GM12872 (cell line): ENCODE measurements at regions not wholly inside any gene's neighbourhood (a gene's known extent, or its start where the extent isn't known, plus 50 kb on each side); places are given as distances from the start of the nearest gene placed in this dataset.

Source experiments
- CTCF ChIP-seq: IDR thresholded peaks from 3 replicates; pipeline ENCODE4 v1.5.1; 2011; ENCODE audit warnings: low read depth, mild to moderate bottlenecking, low read length, moderate library complexity; ENCODE audit not compliant: insufficient read depth

DNA sequence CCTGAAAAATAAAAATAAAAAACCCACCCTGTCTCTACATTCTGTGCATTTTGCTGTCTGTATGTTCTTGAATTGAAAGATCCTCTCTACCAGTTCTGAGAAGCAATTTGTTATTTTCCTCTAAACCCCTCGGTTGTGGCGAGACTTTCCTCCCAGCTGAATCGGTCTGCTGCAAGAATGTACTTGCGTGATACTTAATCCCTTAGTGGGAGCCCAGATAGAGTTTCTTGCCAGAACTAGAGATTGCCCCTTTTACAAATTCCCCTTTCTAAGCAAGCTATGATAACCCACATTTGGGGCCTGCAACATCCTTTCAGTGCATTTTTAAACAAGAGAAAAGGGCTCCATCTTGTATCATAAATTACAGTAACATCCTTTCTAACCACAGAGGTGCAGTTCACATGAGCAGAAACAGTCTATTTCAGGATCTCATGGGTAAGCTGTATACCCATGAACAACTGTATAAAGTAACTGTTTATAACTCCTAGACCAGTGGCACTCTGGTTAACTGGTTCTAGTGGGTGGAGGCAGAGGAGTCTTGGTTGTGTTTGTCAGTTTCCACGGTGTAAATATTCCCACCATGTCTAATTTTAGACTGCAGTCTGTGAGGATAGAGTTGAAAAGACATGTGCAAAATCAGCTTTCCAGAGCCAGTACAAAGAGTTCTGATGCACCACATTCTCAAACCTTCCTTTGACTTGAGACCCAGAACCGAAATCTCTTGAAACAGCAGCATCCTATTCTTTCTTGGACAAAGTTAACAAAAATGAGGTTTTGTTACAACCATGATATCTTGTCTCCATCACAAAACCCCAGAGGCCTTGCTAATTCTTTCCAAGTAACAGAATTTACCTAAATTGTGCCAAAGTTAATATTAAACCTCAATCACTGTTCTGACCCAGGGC is 113.1 kb upstream of the ZNF217 start:
- no peak for TF ChIP-seq CTCF

GRCh38 chr20:53706008-53706465 is 112.4 kb upstream of the ZNF217 start:
- TF ChIP-seq CTCF, result no peak

DNA sequence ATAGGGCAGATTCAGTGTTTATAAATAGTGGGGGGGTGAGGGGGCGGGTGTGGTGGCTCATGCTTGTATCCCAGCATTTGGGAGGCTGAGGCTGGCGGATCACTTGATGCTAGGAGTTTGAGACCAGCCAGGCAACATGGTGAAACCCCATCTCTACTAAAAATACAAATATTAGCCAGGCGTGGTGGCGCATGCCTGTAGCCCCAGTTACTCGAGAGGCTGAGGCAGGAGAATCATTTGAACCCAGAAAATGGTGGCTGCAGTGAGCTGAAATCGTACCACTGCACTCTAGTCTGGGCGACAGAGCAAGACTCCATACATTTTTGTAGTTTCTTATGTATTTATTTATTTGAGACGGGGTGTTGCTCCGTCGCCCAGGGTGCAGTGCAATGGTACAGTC is 109.0 kb upstream of the ZNF217 start:
- TF ChIP-seq CTCF, result no peak

DNA sequence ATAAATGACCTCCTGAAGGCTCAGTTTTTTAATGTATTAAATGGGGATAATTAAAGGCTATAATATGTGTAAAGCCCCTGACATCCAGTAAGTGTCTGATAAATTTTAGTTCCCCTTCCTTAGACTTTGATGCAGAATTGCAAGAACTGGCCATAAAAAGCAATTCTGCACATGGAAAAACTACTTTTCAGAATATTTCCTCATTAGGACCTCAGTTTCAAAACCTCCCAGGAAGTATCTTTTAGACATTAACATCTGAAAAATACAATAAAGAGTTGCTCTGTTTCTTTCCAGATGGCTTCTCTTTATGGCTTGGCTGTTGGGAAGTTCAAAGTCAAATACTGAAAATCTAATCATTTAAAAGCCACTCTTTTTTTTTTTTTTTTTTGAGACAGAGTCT is 106.3 kb upstream of the ZNF217 start:
- TF ChIP-seq CTCF, result no peak

DNA sequence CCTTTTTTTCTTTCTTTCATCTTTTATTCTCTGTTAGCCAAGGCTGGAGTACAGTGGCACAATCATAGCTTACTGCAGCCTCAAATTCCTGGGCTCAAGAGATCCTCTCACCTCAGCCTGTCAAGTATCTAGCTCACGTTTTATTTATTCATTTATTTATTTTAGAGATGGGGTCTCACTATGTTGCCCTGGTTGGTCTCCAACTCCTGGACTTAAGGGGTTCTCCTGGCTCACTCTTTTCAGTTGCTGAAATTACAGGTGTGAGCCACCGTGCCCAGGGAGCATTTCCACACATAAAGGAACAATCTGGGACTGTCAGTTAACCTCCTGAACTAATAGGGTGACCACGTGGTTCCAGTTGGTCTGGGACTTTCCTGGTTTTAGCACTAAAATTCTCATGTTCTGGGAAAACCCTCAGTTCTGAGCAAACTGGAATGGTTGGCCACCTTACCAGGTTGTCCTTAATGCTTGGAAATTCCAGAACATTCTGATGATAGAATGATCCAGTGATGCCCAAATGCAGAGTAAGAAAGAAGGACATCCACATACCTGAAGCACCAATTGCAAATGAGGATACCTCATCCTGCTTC is 105.5 kb upstream of the ZNF217 start:
- no peak for TF ChIP-seq CTCF

- no peak for TF ChIP-seq CTCF
These were observed 104.8 kb upstream of the ZNF217 start for GRCh38 chr20:53698371-53698978.

GRCh38 chr20:53695797-53696527 is 102.3 kb upstream of the ZNF217 start:
- no peak for TF ChIP-seq CTCF
